ENCODE measurements at regions not wholly inside any gene's neighbourhood (a gene's known extent, or its start where the extent isn't known, plus 50 kb on each side); places are given as distances from the start of the nearest gene placed in this dataset.

DNA sequence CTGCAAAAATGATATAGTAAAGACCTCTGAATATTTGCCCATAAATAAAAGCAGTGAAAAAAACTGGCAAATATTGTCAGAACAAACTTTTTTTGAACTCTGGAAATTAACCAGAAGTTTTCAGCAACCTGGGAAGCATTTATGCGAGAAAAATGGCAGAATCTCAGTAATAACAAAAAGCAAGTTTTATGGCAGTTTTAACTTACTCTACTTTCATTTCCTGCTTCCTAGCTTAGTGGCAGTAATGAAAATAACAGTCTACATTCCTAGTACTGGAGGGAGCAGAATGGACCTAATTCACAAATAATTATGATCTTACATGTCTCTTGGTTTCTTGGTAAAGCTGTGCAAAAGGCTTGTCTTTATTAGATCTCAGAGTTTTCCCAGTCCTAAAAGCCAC, 460.1 kb downstream of the NAF1 start:
- Histone ChIP-seq H2AFZ (no peak overlapping the region), H3K27me3 (replicated peaks; ENCODE audit: insufficient read depth) (no peaks in the 10 kb centered on the region), H3K9ac (no peak overlapping the region), H3K4me3 (no peak overlapping the region), H3K4me1 (ENCODE audit: insufficient read depth) (no peaks in the 10 kb centered on the region), H4K20me1 (ENCODE audit: insufficient read depth) (no peaks in the 10 kb centered on the region), H3K9me3 (ENCODE audit: low read depth) (no peaks in the 10 kb centered on the region), H3K27ac (no peak overlapping the region), H3K4me2 (ENCODE audit: unreplicated experiment) (no peak overlapping the region), H3K79me2 (ENCODE audit: insufficient read depth) (no peaks in the 10 kb centered on the region), H3F3A (ENCODE audit: insufficient read depth) (no peaks in the 10 kb centered on the region), H3K9me2 (ENCODE audit: insufficient read depth) (no peaks in the 10 kb centered on the region), H3K36me3 (ENCODE audit: low read depth) (no peaks in the 10 kb centered on the region)
- TF ChIP-seq EZH2 (IDR thresholded peaks at IDR 0.05; ENCODE audit: insufficient read depth, poor library complexity, severe bottlenecking): no peak
- no peak for TF ChIP-seq EZH2phosphoT487 (IDR thresholded peaks at IDR 0.05; ENCODE audit: insufficient read depth, low read depth)
- DNase-seq: no peak
- in situ Hi-C loops (cut with MboI): no loop called here
- WGBS, 2 experiments (ENCODE audit: low coverage in 1 of 2, low lambda C conversion rate in 2 of 2, missing lambda C conversion rate in 2 of 2): 0 to 2% methylated on average over 1 of the region's 1 CpG

DNA sequence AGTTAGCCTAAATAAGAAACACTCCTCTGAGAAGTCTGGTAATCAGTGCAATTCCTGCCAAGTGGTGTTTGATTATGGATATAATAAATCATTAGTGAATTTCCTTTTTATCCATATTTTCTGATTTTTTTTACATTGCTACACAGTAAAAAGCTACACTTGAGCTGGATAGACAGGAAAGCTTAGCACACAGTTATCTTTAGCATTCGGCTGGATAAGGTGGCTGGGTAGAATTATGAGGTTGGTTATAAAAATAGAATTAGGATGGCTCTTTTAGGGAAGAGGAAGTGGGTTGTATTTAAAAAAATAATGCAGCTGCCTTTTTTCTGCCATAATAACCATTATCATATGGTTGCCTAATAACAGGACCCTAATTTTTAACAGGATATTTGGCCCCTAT, 460.6 kb downstream of the NAF1 start:
- Histone ChIP-seq H3K27me3 (replicated peaks; ENCODE audit: insufficient read depth) (no peaks in the 10 kb centered on the region), H3K4me1 (ENCODE audit: insufficient read depth) (no peaks in the 10 kb centered on the region), H3K36me3 (ENCODE audit: low read depth) (no peaks in the 10 kb centered on the region), H4K20me1 (ENCODE audit: insufficient read depth) (no peaks in the 10 kb centered on the region), H2AFZ (no peak overlapping the region), H3K4me3 (no peak overlapping the region), H3K27ac (no peak overlapping the region), H3K79me2 (ENCODE audit: insufficient read depth) (no peaks in the 10 kb centered on the region), H3F3A (ENCODE audit: insufficient read depth) (no peaks in the 10 kb centered on the region), H3K9ac (no peak overlapping the region), H3K9me2 (ENCODE audit: insufficient read depth) (no peaks in the 10 kb centered on the region), H3K4me2 (ENCODE audit: unreplicated experiment) (no peak overlapping the region), H3K9me3 (ENCODE audit: low read depth) (no peaks in the 10 kb centered on the region)
- WGBS, 2 experiments (ENCODE audit: low coverage in 1 of 2, low lambda C conversion rate in 2 of 2, missing lambda C conversion rate in 2 of 2): 10 to 16% methylated on average over 1 of the region's 1 CpG
- no peak for DNase-seq
- no peak for TF ChIP-seq EZH2 (IDR thresholded peaks at IDR 0.05; ENCODE audit: insufficient read depth, poor library complexity, severe bottlenecking)
- in situ Hi-C loops (cut with MboI): no loop called here

GRCh38 chr4:162705130-162705803, 461.4 kb downstream of the NAF1 start:
- Histone ChIP-seq H4K20me1 (ENCODE audit: insufficient read depth) (no peaks in the 10 kb centered on the region), H3K4me3 (no peak overlapping the region), H2AFZ (no peak overlapping the region), H3K9me2 (ENCODE audit: insufficient read depth) (no peaks in the 10 kb centered on the region), H3K4me2 (ENCODE audit: unreplicated experiment) (no peak overlapping the region), H3K36me3 (ENCODE audit: low read depth) (no peaks in the 10 kb centered on the region), H3K9me3 (ENCODE audit: low read depth) (no peaks in the 10 kb centered on the region), H3K27ac (no peak overlapping the region), H3K4me1 (ENCODE audit: insufficient read depth) (no peaks in the 10 kb centered on the region), H3K9ac (no peak overlapping the region), H3K27me3 (replicated peaks; ENCODE audit: insufficient read depth) (no peaks in the 10 kb centered on the region), H3F3A (ENCODE audit: insufficient read depth) (no peaks in the 10 kb centered on the region), H3K79me2 (ENCODE audit: insufficient read depth) (no peaks in the 10 kb centered on the region)
- in situ Hi-C loops (cut with MboI): no loop called here
- 13 to 18% methylated on average over 2 of the region's 2 CpGs for WGBS, 2 experiments (ENCODE audit: low coverage in 1 of 2, low lambda C conversion rate in 2 of 2, missing lambda C conversion rate in 2 of 2)
- DNase-seq: no peak
- TF ChIP-seq EZH2 (IDR thresholded peaks at IDR 0.05; ENCODE audit: insufficient read depth, poor library complexity, severe bottlenecking) (no peak), EZH2phosphoT487 (IDR thresholded peaks at IDR 0.05; ENCODE audit: insufficient read depth, low read depth) (no peak)

DNA sequence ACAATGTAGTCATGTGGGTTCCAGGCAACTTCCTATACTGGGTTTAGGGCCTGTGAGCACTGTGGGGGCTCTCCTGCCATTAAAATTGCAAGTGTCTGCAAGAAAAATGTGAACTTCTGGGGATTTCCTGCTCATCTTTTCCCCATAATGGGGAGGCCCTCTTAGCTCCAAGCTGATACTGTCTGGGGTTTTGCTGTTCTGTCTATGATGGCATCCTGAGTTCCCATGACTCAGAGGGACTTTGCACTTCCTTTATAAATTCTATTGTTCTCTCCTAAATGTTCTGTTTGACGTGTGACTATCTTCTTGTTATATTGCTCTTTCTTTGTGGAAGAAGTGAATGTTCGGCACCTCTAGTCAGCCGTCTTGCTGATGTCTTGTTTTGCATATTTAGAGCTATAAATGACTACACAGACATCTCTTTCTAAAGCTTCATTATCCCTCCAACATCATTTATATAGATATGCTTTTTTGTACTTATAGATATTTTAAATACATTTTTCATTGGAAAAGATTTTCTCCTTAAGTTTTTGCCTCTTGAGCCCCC, 465.8 kb downstream of the NAF1 start:
- H3K4me2 ChIP-seq (ENCODE audit: unreplicated experiment): no peak overlapping the region
- no peaks in the 10 kb centered on the region for H4K20me1 ChIP-seq (ENCODE audit: insufficient read depth)
- no peaks in the 10 kb centered on the region for H3K9me3 ChIP-seq (ENCODE audit: low read depth)
- no peaks in the 10 kb centered on the region for H3K79me2 ChIP-seq (ENCODE audit: insufficient read depth)
- no peaks in the 10 kb centered on the region for H3K36me3 ChIP-seq (ENCODE audit: low read depth)
- no peak overlapping the region for H3K4me3 ChIP-seq
- H3K9me2 ChIP-seq (ENCODE audit: insufficient read depth): no peaks in the 10 kb centered on the region
- no peak overlapping the region for H2AFZ ChIP-seq
- H3K9ac ChIP-seq: no peak overlapping the region
- H3K4me1 ChIP-seq (ENCODE audit: insufficient read depth): no peaks in the 10 kb centered on the region
- H3F3A ChIP-seq (ENCODE audit: insufficient read depth): no peaks in the 10 kb centered on the region
- H3K27ac ChIP-seq: no peak overlapping the region
- WGBS, 2 experiments (ENCODE audit: low coverage in 1 of 2, low lambda C conversion rate in 2 of 2, missing lambda C conversion rate in 2 of 2): 25 to 35% methylated on average over 3 of the region's 3 CpGs
- TF ChIP-seq EZH2 (IDR thresholded peaks at IDR 0.05; ENCODE audit: insufficient read depth, poor library complexity, severe bottlenecking) (no peak), EZH2phosphoT487 (IDR thresholded peaks at IDR 0.05; ENCODE audit: insufficient read depth, low read depth) (no peak)
- H3K27me3 ChIP-seq (replicated peaks; ENCODE audit: insufficient read depth): no peaks in the 10 kb centered on the region
- no peak for DNase-seq
- in situ Hi-C loops (cut with MboI): no loop called here
